SK-N-SH (cell line): ENCODE measurements at regions not wholly inside any gene's neighbourhood (a gene's known extent, or its start where the extent isn't known, plus 50 kb on each side); places are given as distances from the start of the nearest gene placed in this dataset.

Experiments
- CTCF ChIA-PET: fragments of 300-600, 350-600 bp; formaldehyde crosslinking; extraction: SDS; loops from one replicate; lab custom pipeline; 2021; lab: Yijun Ruan, JAX
- POLR2A ChIA-PET: fragments of 350-600 bp; sonication (Branson Sonifier 250); formaldehyde crosslinking; extraction: SDS; loops from one replicate; lab custom pipeline; 2020; ENCODE audit warnings: antibody characterized with exemption, inconsistent platforms; lab: Yijun Ruan, JAX
- DNase-seq: peaks from one replicate; pipeline ENCODE4 v3.0.0; 2012
- H2AFZ ChIP-seq: fragments of 200-600 bp; sonication (generic); 2 replicates; pipeline ENCODE4 v1.8.1; 2016; ENCODE audit warnings: antibody characterized with exemption, mild to moderate bottlenecking, low read depth
- H3F3A ChIP-seq: fragments of 200-600 bp; sonication (generic); replicated peaks from 2 replicates; pipeline ENCODE3; 2016; ENCODE audit warnings: antibody characterized with exemption, mild to moderate bottlenecking; ENCODE audit not compliant: insufficient read depth
- H3K27ac ChIP-seq, 2 experiments: fragments of 200-500 bp in 1 of 2; fragments of 200-600 bp in 1 of 2; sonication (Bioruptor generic) in 1 of 2; sonication (generic), shearing (Covaris generic) in 1 of 2; 2 replicates each; pipeline versions ENCODE4 v1.5.1 to v1.6.1; 2014 to 2016; ENCODE audit warnings: low read depth in 2 of 2, inconsistent platforms in 1 of 2, low read length in 1 of 2, mild to moderate bottlenecking in 1 of 2, mixed read lengths in 1 of 2
- H3K27me3 ChIP-seq: fragments of 200-600 bp; sonication (generic), shearing (Covaris generic); 2 replicates; pipeline ENCODE4 v1.6.1; 2016; ENCODE audit warnings: mixed run types; ENCODE audit not compliant: insufficient read depth
- H3K36me3 ChIP-seq, 2 experiments: fragments of 200-500 bp in 1 of 2; fragments of 200-600 bp in 1 of 2; sonication (Bioruptor generic) in 1 of 2; sonication (generic) in 1 of 2; replicated peaks in 1 of 2; 2 replicates each; pipeline versions ENCODE3 to v1.5.1; 2014 to 2016; ENCODE audit warnings: low read length in 1 of 2, mild to moderate bottlenecking in 1 of 2; ENCODE audit not compliant: insufficient read depth in 2 of 2, control insufficient read depth in 1 of 2
- H3K4me1 ChIP-seq, 2 experiments: fragments of 200-500 bp in 1 of 2; fragments of 200-600 bp in 1 of 2; sonication (Bioruptor generic) in 1 of 2; sonication (generic), shearing (Covaris generic) in 1 of 2; 2 replicates each; pipeline versions ENCODE4 v1.5.1 to v1.6.1; 2014 to 2016; ENCODE audit warnings: low read depth in 1 of 2, low read length in 1 of 2, mixed run types in 1 of 2; ENCODE audit not compliant: insufficient read depth in 2 of 2, control insufficient read depth in 1 of 2
- H3K4me2 ChIP-seq: fragments of 200-600 bp; sonication (generic), shearing (Covaris generic); 2 replicates; pipeline ENCODE4 v1.6.1; 2017; ENCODE audit warnings: mixed run types
- H3K4me3 ChIP-seq, 2 experiments: fragments of 200-500 bp in 1 of 2; fragments of 200-600 bp in 1 of 2; sonication (Bioruptor generic) in 1 of 2; sonication (generic), shearing (Covaris generic) in 1 of 2; 2 replicates each; pipeline versions ENCODE4 v1.5.1 to v1.8.1; 2014 to 2016; ENCODE audit warnings: low read depth in 2 of 2, inconsistent platforms in 1 of 2, low read length in 1 of 2, mild to moderate bottlenecking in 1 of 2, mixed read lengths in 1 of 2, moderate library complexity in 1 of 2
- H3K79me2 ChIP-seq: fragments of 200-600 bp; sonication (generic); 2 replicates; pipeline ENCODE4 v1.8.1; 2017; ENCODE audit warnings: mild to moderate bottlenecking; ENCODE audit not compliant: insufficient read depth
- H3K9ac ChIP-seq: fragments of 200-600 bp; sonication (generic); 2 replicates; pipeline ENCODE4 v1.6.1; 2017; ENCODE audit warnings: mixed run types
- H3K9me2 ChIP-seq: fragments of 200-600 bp; sonication (generic); 2 replicates; pipeline ENCODE4 v1.6.1; 2017; ENCODE audit warnings: mixed run types
- H3K9me3 ChIP-seq: fragments of 200-600 bp; sonication (generic); 2 replicates; pipeline ENCODE4 v1.6.1; 2017; ENCODE audit warnings: mixed run types, mild to moderate bottlenecking, moderate library complexity
- H4K20me1 ChIP-seq: fragments of 200-600 bp; sonication (generic); 2 replicates; pipeline ENCODE4 v1.6.1; 2017; ENCODE audit warnings: mild to moderate bottlenecking, mixed run types; ENCODE audit not compliant: insufficient read depth
- CTCF ChIP-seq: fragments of 200-600 bp; sonication (generic); IDR thresholded peaks from 2 replicates; pipeline ENCODE4 v1.6.1; 2017; ENCODE audit warnings: antibody characterized with exemption, mild to moderate bottlenecking, moderate library complexity
- FOSL2 ChIP-seq: IDR thresholded peaks from 2 replicates; pipeline ENCODE4 v1.4.0; 2012; ENCODE audit warnings: low read depth, mild to moderate bottlenecking, moderate library complexity, borderline replicate concordance
- GABPA ChIP-seq: IDR thresholded peaks from 2 replicates; pipeline ENCODE4 v1.4.0; 2012; ENCODE audit warnings: low read depth, mild to moderate bottlenecking
- GATA2 ChIP-seq: sonication (generic); formaldehyde crosslinking; IDR thresholded peaks from 2 replicates; pipeline ENCODE4 v1.5.0; 2020; ENCODE audit warnings: mild to moderate bottlenecking, missing genetic modification reagents
- JUND ChIP-seq: IDR thresholded peaks from 2 replicates; pipeline ENCODE4 v1.4.0; 2012
- MEF2A ChIP-seq: IDR thresholded peaks from 2 replicates; pipeline ENCODE4 v1.4.0; 2012; ENCODE audit warnings: low read depth, borderline replicate concordance
- MXI1 ChIP-seq: IDR thresholded peaks from 2 replicates; pipeline ENCODE4 v1.6.1; 2012; ENCODE audit warnings: mild to moderate bottlenecking, low read depth, low read length, improper control_type of control experiment
- NFIC ChIP-seq: IDR thresholded peaks from 2 replicates; pipeline ENCODE4 v1.4.0; 2012; ENCODE audit warnings: borderline replicate concordance
- REST ChIP-seq: IDR thresholded peaks from 2 replicates; pipeline ENCODE4 v1.6.1; 2012; ENCODE audit warnings: mild to moderate bottlenecking, low read depth, low read length, moderate library complexity
- TAF1 ChIP-seq: IDR thresholded peaks from 2 replicates; pipeline ENCODE4 v1.6.1; 2012; ENCODE audit warnings: low read depth, mild to moderate bottlenecking, low read length, moderate library complexity, borderline replicate concordance
- ZBTB33 ChIP-seq: IDR thresholded peaks from 2 replicates; pipeline ENCODE4 v1.4.0; 2012; ENCODE audit warnings: low read depth, borderline replicate concordance
- WGBS: methylation state at CpG from one replicate; pipeline ENCODE4 v1.1.6; 2017; ENCODE audit warnings: low lambda C conversion rate; 5-methylcytosine and 5-hydroxymethylcytosine counted together
- TF ChIP-seq, protein P1 (sequence below): IDR thresholded peaks from 2 replicates; pipeline ENCODE4 v1.4.0; 2012; ENCODE audit warnings: low read depth

- no peak overlapping the region for H3K9ac ChIP-seq
- no peaks in the 10 kb centered on the region for H3K27me3 ChIP-seq
- no peaks in the 10 kb centered on the region for H3K9me2 ChIP-seq
- no peaks in the 10 kb centered on the region for H3K79me2 ChIP-seq
- no peaks in the 10 kb centered on the region for H3F3A ChIP-seq
- no peak for DNase-seq
- H2AFZ ChIP-seq: no peak overlapping the region
- H3K4me3 ChIP-seq: no peak overlapping the region
- TF ChIP-seq MEF2A (no peak), NFIC (no peak), CTCF (no peak), GABPA (no peak), GATA2 (CRISPR knock-in tag) (no peak), FOSL2 (no peak)
- TF ChIP-seq, protein P1, sequence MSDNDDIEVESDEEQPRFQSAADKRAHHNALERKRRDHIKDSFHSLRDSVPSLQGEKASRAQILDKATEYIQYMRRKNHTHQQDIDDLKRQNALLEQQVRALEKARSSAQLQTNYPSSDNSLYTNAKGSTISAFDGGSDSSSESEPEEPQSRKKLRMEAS: no peak
- no peaks in the 10 kb centered on the region for H4K20me1 ChIP-seq
- CTCF ChIA-PET: no interaction called here
- H3K9me3 ChIP-seq: no peaks in the 10 kb centered on the region
- WGBS: 33% methylated on average over 3 of the region's 3 CpGs
- no peaks in the 10 kb centered on the region; a peak in 1 of 4 replicates for H3K4me1 ChIP-seq
- no peak overlapping the region for H3K4me2 ChIP-seq
- H3K36me3 ChIP-seq: no peaks in the 10 kb centered on the region
- no peak overlapping the region for H3K27ac ChIP-seq
- POLR2A ChIA-PET: no interaction called here
Observed at GRCh38 chr5:84783003-84783402, 398.3 kb upstream of the EDIL3 start.

- Histone ChIP-seq H3K36me3 (no peaks in the 10 kb centered on the region), H3K4me1 (no peaks in the 10 kb centered on the region; a peak in 1 of 4 replicates), H3K27ac (no peak overlapping the region)
- POLR2A ChIA-PET: no interaction called here
- TF ChIP-seq MXI1: no peak
- TF ChIP-seq JUND: no peak
- TF ChIP-seq, all 33 proteins: peak for 0
- Histone ChIP-seq H3K27me3 (no peaks in the 10 kb centered on the region), H3K9me2 (no peaks in the 10 kb centered on the region), H3K79me2 (no peaks in the 10 kb centered on the region), H3K4me3 (no peak overlapping the region), H2AFZ (no peak overlapping the region), H4K20me1 (no peaks in the 10 kb centered on the region), H3K9ac (no peak overlapping the region), H3K9me3 (no peaks in the 10 kb centered on the region), H3F3A (no peaks in the 10 kb centered on the region), H3K4me2 (no peak overlapping the region)
- WGBS: 7% methylated on average over 2 of the region's 2 CpGs
- CTCF ChIA-PET: interaction anchor here (0.8 kb wide), 1 partner anchor 316 kb away, joined by 3 read pairs; no protein-coding TSS in a partner anchor
- DNase-seq: no peak
Observed at GRCh38 chr5:84779186-84779585, 394.5 kb upstream of the EDIL3 start.

DNA sequence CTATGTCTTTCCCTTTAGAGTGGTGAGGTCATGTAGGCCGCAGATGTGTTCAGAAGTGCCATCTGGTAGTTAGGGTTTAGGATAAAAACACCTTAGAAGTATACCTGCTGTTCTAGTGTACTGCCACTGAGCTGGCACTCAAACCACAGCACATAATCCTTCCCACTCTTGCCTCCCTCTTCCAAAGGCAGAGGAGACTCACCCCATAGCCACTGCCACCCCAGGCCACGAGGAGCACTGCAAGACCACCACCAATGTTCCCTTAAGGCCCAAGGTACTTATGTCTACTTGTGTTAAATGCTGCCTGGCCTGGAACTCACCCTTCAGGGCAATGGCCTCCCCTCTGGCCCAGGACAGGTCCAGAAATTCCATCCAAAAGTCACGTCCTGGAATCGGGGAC, 379.5 kb upstream of the EDIL3 start:
- no peaks in the 10 kb centered on the region for H3K36me3 ChIP-seq
- no peaks in the 10 kb centered on the region for H4K20me1 ChIP-seq
- no peak overlapping the region for H3K9ac ChIP-seq
- H3K9me3 ChIP-seq: no peaks in the 10 kb centered on the region
- no peak for DNase-seq
- H2AFZ ChIP-seq: no peak overlapping the region
- no peaks in the 10 kb centered on the region for H3K79me2 ChIP-seq
- H3K4me2 ChIP-seq: no peak overlapping the region
- H3K9me2 ChIP-seq: peaks cover 3% of the 10 kb centered on the region; the same call in 1 of the 2 replicates
- 14% methylated on average over 4 of the region's 4 CpGs for WGBS
- no peak overlapping the region for H3K27ac ChIP-seq
- no peak overlapping the region for H3K4me3 ChIP-seq
- ChIA-PET CTCF (no interaction called here), POLR2A (no interaction called here)
- no peaks in the 10 kb centered on the region for H3F3A ChIP-seq
- no peaks in the 10 kb centered on the region; the same call in 1 of the 2 replicates for H3K27me3 ChIP-seq
- H3K4me1 ChIP-seq: no peaks in the 10 kb centered on the region
- no peak for TF ChIP-seq ZBTB33
- no peak for TF ChIP-seq TAF1
- TF ChIP-seq, protein P1: no peak
- no peak for TF ChIP-seq NFIC
- TF ChIP-seq REST: no peak
- no peak for TF ChIP-seq GABPA
